ENCODE measurements at regions not wholly inside any gene's neighbourhood (a gene's known extent, or its start where the extent isn't known, plus 50 kb on each side); places are given as distances from the start of the nearest gene placed in this dataset.

- Histone ChIP-seq H3K9me3 (no peaks in the 10 kb centered on the region), H3K4me3 (no peak overlapping the region), H3K36me3 (no peaks in the 10 kb centered on the region), H3K27me3 (no peaks in the 10 kb centered on the region), H3K4me1 (no peaks in the 10 kb centered on the region), H3K27ac (no peak overlapping the region)
- intact Hi-C loops (cut with DNase I): no loop called here
- no peak for TF ChIP-seq CTCF (IDR thresholded peaks at IDR 0.05)
- ATAC-seq (peak; percentile 65), DNase-seq (no peak)
Measured at GRCh38 chr7:122199171-122199570, 55.1 kb upstream of the AASS start.

GRCh38 chr7:122198581-122198980 is 54.5 kb upstream of the AASS start:
- no peak for ATAC-seq

More at GRCh38 chr7:122198581-122198980, 54.5 kb upstream of the AASS start:
- no peak overlapping the region for H3K27ac ChIP-seq
- H3K4me3 ChIP-seq: no peak overlapping the region
- no peak for DNase-seq
- no peak for TF ChIP-seq CTCF (IDR thresholded peaks at IDR 0.05)
- H3K4me1 ChIP-seq: no peaks in the 10 kb centered on the region
- H3K27me3 ChIP-seq: no peaks in the 10 kb centered on the region
- intact Hi-C loops (cut with DNase I): no loop called here
- no peaks in the 10 kb centered on the region for H3K9me3 ChIP-seq
- no peaks in the 10 kb centered on the region for H3K36me3 ChIP-seq

Data from left lung (tissue), 4 donors.